Ishikawa (cell line): ENCODE measurements at regions not wholly inside any gene's neighbourhood (a gene's known extent, or its start where the extent isn't known, plus 50 kb on each side); places are given as distances from the start of the nearest gene placed in this dataset.

Experiments used
- EGR1 ChIP-seq: IDR thresholded peaks from 2 replicates; pipeline ENCODE4 v1.6.1; 2012
- EP300 ChIP-seq: IDR thresholded peaks from 2 replicates; pipeline ENCODE4 v1.6.1; 2012; ENCODE audit warnings: borderline replicate concordance
- MAX ChIP-seq: IDR thresholded peaks from 2 replicates; pipeline ENCODE4 v1.6.1; 2012
- RAD21 ChIP-seq: IDR thresholded peaks from 2 replicates; pipeline ENCODE4 v1.6.1; 2012; ENCODE audit warnings: low read depth
- TAF1 ChIP-seq: IDR thresholded peaks from 2 replicates; pipeline ENCODE4 v1.6.1; 2012; ENCODE audit warnings: low read depth, mild to moderate bottlenecking
- TCF12 ChIP-seq: IDR thresholded peaks from 2 replicates; pipeline ENCODE4 v1.6.1; 2012; ENCODE audit warnings: low read depth
- TEAD4 ChIP-seq: IDR thresholded peaks from 2 replicates; pipeline ENCODE4 v1.6.1; 2012
- USF1 ChIP-seq: IDR thresholded peaks from 2 replicates; pipeline ENCODE4 v1.6.1; 2012
- YY1 ChIP-seq: IDR thresholded peaks from 2 replicates; pipeline ENCODE4 v1.6.1; 2012; ENCODE audit warnings: low read depth

DNA sequence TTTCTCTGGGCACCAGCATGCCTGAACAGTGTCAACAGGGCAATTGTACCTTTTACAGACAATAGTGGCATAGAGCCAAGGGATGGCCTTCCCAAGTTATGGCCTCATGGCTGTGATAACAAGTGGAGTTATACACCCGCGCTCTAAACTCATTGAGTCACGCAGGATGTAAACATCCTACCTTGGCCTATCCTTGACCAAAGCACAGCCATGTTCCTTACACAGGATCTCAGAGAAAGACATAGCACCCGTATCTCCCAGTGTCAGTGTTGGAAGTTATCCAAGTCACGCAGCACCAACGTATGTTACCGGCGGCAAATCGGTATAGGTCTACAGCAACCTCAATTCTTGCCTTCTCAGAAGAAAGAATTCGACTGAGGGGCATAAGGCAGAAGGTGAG is 1654.9 kb upstream of the LRRTM3 start:
- TF ChIP-seq EP300 (no peak), RAD21 (no peak), TAF1 (no peak), TEAD4 (no peak), EGR1 (no peak), USF1 (no peak), YY1 (no peak), MAX (no peak), TCF12 (no peak)
